CD4-positive, alpha-beta T cell treated with Interleukin-21 for 1 hour (primary cell): ENCODE measurements at regions not wholly inside any gene's neighbourhood (a gene's known extent, or its start where the extent isn't known, plus 50 kb on each side); places are given as distances from the start of the nearest gene placed in this dataset.
"Not testable (repeated sequence)": the region's sequence is repeated elsewhere in the genome, so short reads cannot be mapped to it uniquely, and the experiment has no call there.

Source experiments
- DNase-seq: peaks from one replicate; pipeline ENCODE4 v3.0.0-alpha.2; 2020

DNA sequence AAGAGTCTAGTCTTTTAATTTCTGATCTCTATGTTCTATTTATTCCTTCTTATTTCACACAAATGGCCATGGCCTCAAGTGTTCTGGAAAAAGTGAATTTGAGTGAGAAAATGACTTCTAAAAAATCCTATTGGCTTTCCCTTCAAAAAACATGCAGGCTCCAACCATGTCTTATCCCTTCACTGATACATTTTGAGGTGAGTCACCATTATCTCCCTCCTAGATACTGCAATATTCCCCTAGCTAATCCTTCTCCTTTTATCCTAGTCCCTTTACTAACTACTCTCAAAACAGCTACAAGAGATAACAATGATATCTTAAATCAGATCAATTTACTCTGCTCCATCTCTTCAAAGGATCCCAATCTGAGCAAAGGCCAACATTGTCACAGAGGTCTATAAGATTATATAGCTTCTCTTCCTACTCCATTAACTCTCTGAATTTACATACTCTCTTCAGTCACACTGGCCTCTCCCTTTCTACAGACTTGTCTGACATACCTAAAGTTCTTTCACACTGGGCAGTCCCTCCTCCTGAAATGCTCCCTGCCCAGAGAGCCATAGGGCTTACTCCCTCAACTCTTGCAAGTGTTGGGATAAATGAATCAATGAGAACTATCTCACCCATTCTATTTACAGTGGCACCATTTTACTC is 129.2 kb downstream of the TENT5A start:
- no peak for DNase-seq

DNA sequence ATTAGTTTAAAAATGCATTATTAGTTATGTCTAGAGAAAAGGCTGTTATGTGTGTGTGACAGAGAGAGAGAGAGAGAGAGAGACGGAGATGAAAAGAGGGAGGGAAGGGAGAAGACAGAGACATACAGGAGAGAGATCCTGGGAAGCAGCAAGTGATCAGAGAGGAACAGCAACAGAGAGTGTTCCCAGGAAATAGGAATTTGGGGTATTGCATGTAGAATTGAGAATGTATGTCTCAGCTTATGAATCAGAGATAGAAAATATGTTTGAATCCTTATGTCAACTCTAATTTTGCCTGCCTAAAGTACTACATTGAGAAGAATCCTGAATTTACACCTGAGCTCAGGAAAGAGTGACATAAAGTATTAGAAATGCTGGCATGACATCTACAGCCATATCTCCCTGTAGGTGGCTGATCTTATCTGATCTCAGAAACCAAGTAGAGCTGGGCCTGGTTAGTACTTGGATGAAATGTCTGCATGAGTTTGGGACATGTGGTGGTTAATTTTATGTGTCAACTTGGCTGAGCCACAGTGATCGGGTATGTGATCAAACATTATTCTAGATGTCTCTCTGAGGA is 130.6 kb downstream of the TENT5A start:
- no peak for DNase-seq

DNA sequence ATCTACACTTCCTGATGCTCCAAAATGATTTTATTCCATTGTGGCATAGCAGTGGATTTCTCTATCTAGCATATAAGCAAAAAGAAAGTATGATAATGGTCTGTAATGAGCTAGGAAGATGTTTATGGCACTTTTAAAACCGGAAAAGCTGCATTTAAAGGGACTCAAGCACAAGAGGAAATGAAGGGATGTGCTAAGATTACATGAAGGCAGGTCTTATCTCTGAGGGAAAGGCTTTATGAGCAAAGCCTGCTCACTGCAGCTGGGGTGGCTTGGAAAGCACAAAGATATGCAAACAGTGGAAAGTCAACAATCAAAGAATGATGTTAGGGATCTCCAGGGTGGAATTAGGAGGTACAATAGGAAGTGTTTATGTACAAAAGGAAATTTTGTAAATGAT is 138.2 kb downstream of the TENT5A start:
- DNase-seq: no peak

DNA sequence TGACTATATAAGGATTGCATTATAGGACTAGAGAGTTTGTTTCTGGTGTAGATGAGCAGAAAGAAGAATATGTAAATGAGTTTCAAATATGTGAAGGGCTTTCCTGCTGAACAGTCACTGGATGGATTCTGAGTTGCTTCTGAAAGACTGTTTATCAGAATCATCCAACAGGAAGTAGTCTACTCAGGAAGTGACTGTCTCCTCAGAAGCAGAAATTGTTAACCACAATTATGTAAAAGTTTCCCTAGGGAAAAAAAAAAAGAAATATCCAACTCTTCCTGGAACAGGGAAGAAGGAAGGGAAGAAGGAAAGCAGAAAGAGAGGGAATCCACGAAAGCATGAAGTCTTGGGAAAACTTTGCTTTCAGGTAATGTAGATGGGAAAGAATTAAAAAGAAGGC is 138.9 kb downstream of the TENT5A start:
- no peak for DNase-seq

DNA sequence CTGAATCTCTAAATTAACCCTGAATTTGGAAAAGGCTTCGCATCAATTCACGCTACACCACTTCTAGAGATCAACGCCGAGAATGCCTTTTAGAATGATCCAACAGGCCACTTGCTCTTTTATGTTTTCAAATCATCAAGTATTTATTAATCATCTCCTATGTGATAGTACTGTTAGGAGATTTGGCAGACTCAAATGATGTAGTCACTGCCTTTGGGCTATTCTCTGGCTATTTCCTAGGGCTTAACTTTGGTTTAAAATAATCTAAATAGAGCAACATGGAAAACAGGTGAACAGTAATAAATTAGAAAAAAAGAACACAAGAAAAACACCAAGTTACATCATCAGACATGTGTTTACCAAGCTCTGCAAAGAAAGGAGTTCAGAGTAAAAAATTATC is 140.3 kb downstream of the TENT5A start:
- no peak for DNase-seq

DNA sequence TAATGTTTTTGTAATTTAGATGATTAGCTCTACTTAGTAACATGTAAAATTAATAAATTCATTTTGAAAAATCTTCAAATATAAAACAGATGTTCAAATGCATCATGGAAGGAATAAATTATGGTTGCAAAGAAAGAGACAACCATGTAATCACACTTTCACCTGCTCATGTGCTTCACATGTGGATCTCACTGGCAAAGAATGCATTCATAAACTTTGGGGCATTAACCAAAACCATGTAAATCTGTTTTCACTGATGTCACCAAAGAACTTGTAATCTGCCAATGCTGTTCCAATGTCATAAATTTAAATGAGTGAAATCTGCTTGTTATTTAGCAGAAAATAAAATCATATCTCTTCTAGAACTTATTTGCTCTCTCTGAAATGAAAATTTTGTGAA is 142.7 kb downstream of the TENT5A start:
- DNase-seq: no peak

DNA sequence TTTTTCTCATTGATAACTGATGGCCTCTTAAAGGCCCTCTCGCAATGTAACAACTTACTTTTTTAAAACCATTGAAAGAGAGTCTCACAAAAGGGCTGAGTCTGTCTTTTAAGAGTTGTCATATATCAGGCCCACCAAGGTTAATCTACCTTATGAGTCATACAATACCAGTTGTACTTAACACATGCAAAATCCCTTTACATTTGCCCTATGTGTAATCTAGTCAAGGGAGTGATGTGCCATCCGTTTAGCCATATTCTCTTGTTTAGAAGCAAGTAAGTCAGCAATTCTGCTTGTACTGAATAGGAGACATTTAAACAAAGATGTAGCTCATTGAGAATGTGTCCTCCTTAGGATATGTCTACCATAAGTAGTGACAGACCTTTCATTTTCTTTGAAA is 143.7 kb downstream of the TENT5A start:
- DNase-seq: no peak

DNA sequence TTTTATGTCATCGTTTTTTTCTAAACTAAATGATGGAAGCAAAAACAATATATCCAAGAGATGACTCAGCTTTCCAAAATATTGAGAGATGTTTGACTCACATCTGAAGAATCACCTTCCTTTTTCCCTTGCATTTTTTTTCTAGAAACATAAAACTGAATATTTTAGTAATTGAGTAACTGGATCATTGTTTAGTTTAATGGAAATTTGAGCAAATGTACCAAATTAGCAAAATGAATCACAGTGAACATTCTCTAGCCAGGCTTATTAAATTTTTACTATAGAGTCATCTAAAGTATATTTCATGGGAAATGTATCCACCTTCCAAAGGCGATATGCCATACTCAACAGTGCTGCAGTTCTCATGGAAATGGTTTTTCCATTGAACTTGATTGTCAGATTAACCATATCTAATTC is 145.5 kb downstream of the TENT5A start:
- DNase-seq: no peak

DNA sequence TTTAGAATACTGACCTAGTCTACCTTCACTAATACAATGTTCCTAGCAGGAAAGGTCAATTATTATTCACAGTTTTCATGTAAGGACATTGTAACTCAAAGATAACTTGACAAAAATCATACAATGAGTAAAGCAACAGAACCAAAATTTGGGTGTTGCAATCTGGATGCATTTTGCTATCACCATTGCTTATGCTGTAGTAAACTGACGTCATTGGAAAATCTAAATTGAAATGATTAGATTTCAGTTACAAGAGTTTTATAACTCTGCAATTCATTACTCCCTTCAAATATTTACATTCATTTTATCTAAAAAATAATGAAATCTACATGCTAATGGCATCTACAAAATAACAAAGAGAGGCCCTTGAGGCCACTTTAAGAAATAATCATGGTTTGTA is 147.0 kb downstream of the TENT5A start:
- no peak for DNase-seq

DNA sequence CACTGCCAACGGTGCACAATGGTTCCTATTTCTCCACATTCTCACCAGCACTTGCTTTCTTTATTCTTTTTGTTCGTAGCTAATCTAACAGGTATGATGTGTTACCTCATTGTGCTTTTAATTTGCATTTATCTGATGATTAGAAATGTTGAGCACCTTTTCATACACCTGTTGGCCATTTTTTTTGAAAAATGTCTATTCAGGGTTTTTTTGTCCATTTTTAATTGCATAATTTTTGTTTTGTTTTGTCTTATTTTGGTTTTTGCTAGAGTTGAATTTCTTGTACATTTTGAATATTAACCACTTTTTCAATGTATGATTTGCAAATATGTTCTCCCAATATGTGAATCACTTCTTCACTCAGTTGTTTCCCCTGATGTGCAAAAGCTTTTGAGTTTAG is 150.6 kb downstream of the TENT5A start:
- no peak for DNase-seq

DNA sequence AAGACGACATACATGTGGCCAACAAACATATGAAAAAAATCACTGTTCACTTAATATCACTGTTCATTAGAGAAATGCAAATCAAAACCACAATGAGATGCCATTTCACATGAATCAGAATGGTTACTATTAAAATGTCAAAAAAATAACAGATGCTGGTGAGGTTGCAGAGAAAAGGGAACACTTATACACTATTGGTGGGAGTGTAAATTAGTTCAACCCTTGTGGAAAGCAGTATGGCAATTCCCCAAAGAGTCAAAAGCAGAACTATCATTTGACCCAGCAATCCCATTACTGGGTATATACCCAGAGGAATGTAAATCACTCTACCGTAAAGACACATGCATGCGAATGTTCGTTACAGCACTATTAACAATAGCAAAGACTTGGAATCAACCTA is 152.0 kb downstream of the TENT5A start:
- DNase-seq: not testable (repeated sequence)

DNA sequence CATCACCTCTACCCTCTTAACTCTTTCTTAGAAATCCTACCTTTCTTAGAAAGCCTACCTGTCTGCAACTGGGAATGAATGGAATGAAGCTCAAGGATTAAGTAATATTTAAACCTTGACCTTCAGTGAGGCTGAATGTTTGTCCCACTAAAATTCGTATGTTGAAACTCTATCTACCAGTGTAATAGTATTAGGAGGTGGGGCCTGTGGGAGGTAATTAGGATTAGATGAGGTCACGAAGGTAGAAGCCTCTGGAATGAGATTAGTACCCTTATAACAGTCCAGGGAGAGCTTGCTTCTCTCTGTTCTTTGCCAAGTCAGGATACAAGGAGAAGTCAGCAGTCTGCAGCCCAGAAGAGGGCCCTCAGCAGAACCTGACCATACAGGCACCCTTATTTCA is 158.0 kb downstream of the TENT5A start:
- DNase-seq: no peak

DNA sequence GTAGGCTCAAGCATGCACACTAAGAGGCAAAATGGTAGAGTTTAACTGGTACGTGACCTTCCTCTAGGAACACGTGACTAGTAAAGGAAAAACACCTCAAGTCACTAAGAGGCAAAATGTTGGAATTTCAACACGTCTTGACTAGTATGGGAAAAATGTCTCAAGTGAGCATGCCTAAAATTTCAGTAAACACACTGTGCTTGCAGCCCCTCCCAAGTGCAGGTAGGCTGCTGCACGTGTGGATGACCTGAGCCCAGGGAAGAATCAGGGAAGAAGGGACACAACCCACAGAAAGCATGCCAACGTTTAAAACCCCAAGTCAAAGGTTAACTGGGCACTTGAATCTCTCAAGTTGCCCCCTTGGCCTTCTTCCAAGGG is 162.2 kb downstream of the TENT5A start:
- DNase-seq: no peak

DNA sequence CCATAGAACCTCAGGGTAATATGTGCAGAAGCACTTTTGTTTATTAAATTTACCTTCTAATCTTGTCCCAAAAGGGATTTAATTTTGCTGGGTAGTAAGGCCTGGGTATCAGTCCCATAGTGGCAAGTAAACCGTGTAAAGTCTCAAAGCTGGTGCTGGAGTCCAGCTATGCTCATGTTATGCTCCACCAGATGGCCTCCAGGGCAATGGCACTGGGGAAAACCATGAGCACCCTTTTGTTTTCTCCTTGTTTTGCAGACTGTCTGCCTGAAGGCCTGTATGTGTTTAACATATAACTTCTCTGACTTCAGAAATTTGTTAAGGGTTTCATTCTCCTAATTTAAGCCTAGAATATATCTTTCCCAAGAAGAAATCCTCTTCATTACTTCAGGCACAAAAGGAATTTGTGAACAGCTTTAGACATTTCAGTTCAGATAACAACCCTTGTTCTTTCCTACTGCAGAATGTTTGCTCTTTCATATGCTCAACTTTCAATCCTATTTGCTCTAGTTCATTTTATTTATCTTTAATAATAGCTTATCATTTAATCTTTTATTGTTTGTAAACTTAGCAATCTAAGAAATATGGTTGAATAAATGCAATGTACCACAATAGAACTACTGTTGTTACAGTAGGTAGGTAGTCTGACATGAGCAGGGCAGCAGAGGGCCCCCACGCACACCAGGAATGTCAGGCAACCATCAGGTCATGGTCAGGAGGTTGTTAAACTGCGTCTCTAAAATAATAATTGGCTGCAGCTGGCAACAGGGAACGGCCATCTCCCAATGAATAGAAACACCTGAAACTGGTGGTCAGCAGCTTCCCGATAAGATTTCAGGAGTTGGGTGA is 162.8 kb downstream of the TENT5A start:
- no peak for DNase-seq

DNA sequence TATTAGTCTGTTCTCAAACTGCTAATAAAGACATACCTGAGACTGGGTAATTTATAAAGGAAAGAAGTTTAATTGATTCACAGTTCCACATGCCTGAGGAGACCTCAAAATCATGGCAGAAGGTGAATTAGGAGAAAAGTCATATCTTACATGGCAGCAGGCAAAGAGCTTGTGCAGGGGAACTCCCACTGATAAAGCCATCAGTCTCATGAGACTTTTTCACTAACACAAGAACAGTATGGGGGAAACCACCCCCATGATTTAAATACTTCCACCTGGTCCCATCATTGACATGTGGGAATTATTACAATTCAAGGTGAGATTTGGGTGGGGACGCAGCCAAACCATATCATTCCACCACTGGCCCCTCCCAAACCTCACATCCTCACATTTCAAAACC is 166.8 kb downstream of the TENT5A start:
- not testable (repeated sequence) for DNase-seq

DNA sequence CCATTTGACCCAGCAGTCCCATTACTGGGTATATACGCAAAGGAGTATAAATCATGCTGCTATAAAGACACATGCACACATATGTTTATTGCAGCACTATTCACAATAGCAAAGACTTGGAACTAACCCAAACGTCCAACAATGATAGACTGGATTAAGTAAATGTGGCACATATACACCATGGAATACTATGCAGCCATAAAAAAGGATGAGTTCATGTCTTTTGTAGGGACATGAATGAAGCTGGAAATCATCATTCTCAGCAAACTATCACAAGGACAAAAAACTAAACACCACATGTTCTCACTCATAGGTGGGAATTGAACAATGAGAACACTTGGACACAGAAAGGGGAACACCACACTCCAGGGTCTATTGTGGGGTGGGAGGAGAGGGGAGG is 168.3 kb downstream of the TENT5A start:
- DNase-seq: not testable (repeated sequence)

DNA sequence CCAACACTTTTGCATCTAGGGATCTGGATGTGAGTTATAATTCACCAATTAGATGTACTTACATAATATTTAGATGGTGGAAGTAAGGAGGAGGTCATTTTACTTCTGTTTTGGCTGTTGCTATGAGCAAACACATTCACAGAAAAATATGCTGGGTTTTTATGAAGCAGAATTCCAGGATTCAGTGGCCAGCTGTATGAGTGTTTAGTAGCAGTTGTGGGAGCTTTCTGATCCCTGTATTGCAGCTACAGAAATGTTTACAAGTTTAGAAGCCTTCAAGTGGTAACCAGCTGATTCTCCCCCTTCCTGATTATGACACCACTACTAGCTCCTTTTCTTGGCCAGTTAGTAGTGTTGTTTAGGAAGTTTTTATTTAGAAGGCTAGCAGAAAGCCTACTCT is 177.0 kb downstream of the TENT5A start:
- DNase-seq: no peak

DNA sequence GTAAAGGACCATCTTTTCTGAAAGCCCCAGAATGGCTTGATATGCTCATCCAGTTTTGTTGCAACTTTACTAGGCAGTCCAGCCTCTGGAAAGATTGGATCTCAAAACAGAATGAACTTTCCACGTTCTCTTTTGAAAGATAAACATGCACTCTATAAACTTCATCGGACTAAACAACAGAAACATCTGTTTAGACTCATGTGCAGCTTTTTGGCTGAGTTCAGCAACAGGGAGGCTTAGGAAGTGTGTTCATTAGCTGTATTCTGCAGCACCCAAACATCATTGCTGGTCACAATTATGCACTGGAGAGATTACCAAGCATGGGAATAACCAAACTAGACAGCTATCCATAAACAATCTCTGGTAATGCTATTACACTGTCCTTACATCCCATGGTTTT is 180.5 kb downstream of the TENT5A start:
- DNase-seq: no peak

DNA sequence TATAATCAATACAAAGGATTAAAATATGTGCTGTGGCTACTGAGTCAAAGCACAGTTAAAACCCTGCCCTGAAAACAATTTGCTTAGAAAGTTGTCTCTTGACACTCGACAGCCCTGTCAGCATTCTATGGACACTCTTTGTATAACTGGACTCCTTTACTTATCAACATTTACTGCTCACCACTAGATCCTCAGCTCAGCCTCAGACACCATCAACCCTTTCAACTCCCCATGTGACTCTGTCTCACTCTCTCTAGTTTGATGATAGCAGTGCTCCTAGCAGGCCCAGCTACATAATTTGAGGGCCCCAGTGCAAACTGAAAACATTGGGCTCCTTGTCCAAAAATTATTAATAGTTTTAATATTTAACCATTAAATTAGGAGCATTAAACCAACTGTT is 181.8 kb downstream of the TENT5A start:
- DNase-seq: no peak

DNA sequence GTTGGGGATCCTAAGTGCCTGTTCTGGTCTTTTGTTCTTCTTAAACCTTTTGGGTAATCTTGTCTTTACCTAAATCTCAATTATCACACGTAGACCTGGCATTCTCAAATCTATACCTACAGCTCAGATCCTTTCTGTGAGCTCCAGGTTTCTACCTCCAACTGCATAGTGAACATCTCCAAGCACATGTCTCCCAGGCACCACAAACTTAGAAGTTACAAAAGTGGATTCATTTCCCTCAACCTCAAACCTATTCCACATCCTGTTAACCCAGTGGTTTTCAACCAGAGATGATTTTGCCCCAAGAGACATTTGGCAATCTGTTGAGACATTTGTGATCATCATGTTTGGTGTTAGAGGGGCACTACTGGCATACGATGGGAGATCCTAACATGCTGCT is 183.5 kb downstream of the TENT5A start:
- no peak for DNase-seq

DNA sequence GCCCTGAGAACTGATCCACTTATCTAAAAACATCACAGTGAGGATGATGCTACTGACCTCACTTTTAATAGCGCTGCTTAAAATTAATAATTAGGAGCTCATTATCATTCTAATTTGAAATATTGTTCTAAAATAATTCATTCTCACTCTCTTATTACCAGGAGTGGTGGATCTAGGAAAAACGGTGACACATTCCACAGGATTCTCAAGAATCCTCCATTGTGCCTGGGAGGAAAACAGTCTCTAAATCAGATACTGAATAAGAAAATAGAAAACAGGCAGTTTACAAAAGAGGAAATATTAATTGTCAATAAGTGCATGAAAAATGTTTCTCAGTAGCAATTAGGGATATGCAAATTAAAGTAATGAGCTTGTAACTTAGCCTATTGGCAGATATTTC is 187.4 kb downstream of the TENT5A start:
- no peak for DNase-seq

DNA sequence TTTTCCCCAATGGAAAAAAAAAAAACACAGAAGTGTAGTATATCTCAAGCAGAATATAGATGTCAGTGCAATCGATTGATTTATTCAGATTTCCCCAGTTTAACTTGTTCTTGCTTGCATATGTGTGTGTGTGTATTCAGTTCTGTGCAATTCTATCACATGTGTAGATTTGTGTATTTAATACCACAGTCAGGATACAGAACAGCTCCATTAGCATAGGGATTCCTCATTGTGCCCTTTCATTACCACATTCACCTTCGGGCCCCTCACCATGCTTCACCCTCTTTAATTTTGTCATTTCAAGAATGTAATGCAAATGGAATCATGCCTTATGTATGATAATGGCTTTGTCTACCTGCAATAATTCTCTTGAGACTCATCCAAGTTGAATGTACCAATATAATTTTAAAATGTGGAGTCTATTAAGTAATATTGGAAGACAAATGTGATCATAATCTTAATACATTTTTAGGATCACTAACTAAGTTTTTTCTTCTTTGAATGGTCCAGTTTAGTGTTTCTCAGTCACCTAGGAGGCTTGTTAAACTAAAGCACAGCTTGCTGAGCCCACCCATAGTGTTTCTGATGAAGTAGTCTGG is 187.9 kb downstream of the TENT5A start:
- no peak for DNase-seq

DNA sequence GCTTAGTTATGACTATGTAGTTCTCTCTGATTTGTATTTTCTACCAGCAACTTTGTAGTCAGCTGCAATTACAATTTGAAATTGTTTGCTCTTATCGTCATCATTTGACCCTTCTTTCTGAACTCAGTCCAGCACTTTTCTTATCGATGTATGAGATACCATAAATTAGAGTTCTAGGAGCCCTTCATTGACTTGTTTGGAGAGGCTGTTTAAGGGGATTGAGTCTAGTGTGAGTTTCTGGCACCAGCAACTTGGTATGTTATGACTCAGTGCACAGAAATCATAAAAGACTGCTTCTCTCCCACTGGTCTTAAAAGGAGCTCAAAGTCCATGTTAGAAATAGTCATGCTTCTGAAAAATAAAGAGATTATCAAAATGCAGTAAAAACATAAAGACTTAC is 190.3 kb downstream of the TENT5A start:
- DNase-seq: no peak

DNA sequence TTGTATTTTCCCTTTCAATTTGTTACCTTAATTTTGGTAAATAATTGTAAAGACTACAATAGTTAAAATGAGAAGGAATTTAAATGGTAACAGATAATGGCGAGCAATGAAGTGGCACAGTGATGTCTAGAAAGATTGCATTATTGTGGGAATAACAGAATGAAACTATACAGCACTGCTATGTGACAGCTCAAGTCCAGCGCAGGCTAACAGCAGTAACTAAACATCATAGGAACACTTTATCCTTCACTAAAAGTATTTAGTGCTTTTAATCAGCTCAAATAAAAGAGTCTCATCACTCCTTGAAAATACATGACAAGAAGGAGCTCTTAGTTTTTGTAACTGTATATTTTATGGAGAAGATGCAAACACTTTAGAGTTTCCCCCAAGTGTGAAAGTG is 190.8 kb downstream of the TENT5A start:
- no peak for DNase-seq
